GM23338 (cell line): ENCODE measurements at regions not wholly inside any gene's neighbourhood (a gene's known extent, or its start where the extent isn't known, plus 50 kb on each side); places are given as distances from the start of the nearest gene placed in this dataset.

Experiments
- CREB1 ChIP-seq: fragments of 250-450 bp; sonication (Bioruptor Pico); IDR thresholded peaks from 2 replicates; pipeline ENCODE4 v1.5.0; 2020; ENCODE audit warnings: low read depth, mild to moderate bottlenecking, moderate library complexity
- EZH2 ChIP-seq: fragments of 200-600 bp; sonication (generic); IDR thresholded peaks from one replicate; pipeline ENCODE4 v1.8.0; 2017; ENCODE audit warnings: antibody characterized with exemption, mild to moderate bottlenecking, low read depth; ENCODE audit not compliant: unreplicated experiment
- EZH2phosphoT487 ChIP-seq: fragments of 200-600 bp; sonication (generic); IDR thresholded peaks from one replicate; pipeline ENCODE4 v1.8.1; 2018; ENCODE audit warnings: antibody characterized with exemption; ENCODE audit not compliant: unreplicated experiment
- JUNB ChIP-seq: IDR thresholded peaks from one replicate; pipeline ENCODE4 v1.6.1; 2016; ENCODE audit warnings: antibody characterized with exemption; ENCODE audit not compliant: unreplicated experiment
- POLR2AphosphoS5 ChIP-seq: IDR thresholded peaks from 2 replicates; pipeline ENCODE4 v1.6.1; 2016; ENCODE audit warnings: antibody characterized with exemption, low read depth
- TF ChIP-seq, protein P1 (sequence below), 2 experiments: fragments of 200-600 bp in 1 of 2; sonication (generic) in 1 of 2; conservative IDR thresholded peaks; 2 replicates each; pipeline versions ENCODE4 v1.5.1 to v1.6.1; 2016 to 2017; ENCODE audit warnings: antibody characterized with exemption in 2 of 2, low read depth in 2 of 2, mild to moderate bottlenecking in 2 of 2, moderate library complexity in 1 of 2
- TF ChIP-seq, protein P2 (sequence below): IDR thresholded peaks from one replicate; pipeline ENCODE4 v1.6.1; 2018; ENCODE audit warnings: antibody characterized with exemption; ENCODE audit not compliant: unreplicated experiment

DNA sequence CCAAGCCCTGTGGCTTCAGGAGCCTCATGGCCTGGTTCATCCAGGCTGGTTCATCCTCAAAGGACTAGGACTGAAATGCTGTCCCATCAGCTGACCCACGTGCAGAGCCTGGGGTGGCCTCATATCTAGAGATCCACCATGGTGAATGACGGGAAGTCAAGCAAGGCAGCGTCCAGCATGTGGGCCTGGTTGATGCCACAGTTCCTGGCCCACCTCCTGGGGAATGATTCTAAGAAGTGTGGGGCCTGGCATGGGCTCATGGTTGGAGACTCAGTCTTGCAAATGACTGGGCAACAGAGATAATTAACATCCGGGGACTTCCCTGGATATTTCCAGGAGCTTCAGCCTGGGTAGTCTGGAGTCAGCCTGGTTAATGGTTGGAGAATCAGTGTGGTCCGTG lies 302.4 kb upstream of the SFSWAP start:
- TF ChIP-seq, protein P1, sequence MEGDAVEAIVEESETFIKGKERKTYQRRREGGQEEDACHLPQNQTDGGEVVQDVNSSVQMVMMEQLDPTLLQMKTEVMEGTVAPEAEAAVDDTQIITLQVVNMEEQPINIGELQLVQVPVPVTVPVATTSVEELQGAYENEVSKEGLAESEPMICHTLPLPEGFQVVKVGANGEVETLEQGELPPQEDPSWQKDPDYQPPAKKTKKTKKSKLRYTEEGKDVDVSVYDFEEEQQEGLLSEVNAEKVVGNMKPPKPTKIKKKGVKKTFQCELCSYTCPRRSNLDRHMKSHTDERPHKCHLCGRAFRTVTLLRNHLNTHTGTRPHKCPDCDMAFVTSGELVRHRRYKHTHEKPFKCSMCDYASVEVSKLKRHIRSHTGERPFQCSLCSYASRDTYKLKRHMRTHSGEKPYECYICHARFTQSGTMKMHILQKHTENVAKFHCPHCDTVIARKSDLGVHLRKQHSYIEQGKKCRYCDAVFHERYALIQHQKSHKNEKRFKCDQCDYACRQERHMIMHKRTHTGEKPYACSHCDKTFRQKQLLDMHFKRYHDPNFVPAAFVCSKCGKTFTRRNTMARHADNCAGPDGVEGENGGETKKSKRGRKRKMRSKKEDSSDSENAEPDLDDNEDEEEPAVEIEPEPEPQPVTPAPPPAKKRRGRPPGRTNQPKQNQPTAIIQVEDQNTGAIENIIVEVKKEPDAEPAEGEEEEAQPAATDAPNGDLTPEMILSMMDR (conservative IDR thresholded peaks at IDR 0.05; ENCODE audit: low read depth in 2 of 2), result no peak
- TF ChIP-seq POLR2AphosphoS5, result no peak
- TF ChIP-seq EZH2, result no peak
- TF ChIP-seq CREB1 (CRISPR knock-in tag), result no peak
- TF ChIP-seq, protein P2, sequence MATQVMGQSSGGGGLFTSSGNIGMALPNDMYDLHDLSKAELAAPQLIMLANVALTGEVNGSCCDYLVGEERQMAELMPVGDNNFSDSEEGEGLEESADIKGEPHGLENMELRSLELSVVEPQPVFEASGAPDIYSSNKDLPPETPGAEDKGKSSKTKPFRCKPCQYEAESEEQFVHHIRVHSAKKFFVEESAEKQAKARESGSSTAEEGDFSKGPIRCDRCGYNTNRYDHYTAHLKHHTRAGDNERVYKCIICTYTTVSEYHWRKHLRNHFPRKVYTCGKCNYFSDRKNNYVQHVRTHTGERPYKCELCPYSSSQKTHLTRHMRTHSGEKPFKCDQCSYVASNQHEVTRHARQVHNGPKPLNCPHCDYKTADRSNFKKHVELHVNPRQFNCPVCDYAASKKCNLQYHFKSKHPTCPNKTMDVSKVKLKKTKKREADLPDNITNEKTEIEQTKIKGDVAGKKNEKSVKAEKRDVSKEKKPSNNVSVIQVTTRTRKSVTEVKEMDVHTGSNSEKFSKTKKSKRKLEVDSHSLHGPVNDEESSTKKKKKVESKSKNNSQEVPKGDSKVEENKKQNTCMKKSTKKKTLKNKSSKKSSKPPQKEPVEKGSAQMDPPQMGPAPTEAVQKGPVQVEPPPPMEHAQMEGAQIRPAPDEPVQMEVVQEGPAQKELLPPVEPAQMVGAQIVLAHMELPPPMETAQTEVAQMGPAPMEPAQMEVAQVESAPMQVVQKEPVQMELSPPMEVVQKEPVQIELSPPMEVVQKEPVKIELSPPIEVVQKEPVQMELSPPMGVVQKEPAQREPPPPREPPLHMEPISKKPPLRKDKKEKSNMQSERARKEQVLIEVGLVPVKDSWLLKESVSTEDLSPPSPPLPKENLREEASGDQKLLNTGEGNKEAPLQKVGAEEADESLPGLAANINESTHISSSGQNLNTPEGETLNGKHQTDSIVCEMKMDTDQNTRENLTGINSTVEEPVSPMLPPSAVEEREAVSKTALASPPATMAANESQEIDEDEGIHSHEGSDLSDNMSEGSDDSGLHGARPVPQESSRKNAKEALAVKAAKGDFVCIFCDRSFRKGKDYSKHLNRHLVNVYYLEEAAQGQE, result no peak
- no peak for TF ChIP-seq JUNB
- TF ChIP-seq EZH2phosphoT487, result no peak
